H1 (cell line): ENCODE measurements at regions not wholly inside any gene's neighbourhood (a gene's known extent, or its start where the extent isn't known, plus 50 kb on each side); places are given as distances from the start of the nearest gene placed in this dataset.

Experiments
- CHD7 ChIP-seq: fragments of 300-600 bp; sonication (generic); IDR thresholded peaks from 2 replicates; pipeline ENCODE4 v1.7.1; 2012; ENCODE audit warnings: low read length, moderate library complexity, mild to moderate bottlenecking, inconsistent platforms; ENCODE audit not compliant: insufficient replicate concordance

GRCh38 chr3:132973441-132973840 is 64.8 kb upstream of the TMEM108 start (continued):
- TF ChIP-seq CHD7: no peak
